Hematopoietic multipotent progenitor cell treated with erythropoietin and hydrocortisone succinate and interleukin-3 and kit ligand, for 6 days (in vitro differentiated cells): ENCODE measurements at regions not wholly inside any gene's neighbourhood (a gene's known extent, or its start where the extent isn't known, plus 50 kb on each side); places are given as distances from the start of the nearest gene placed in this dataset.

Experiments
- DNase-seq: peaks from one replicate; pipeline ENCODE4 v3.0.0-alpha.2; 2015

GRCh38 chr9:13378154-13378553 is 98.7 kb upstream of the MPDZ start:
- no peak for DNase-seq

- DNase-seq, result no peak
Measured at GRCh38 chr9:13377171-13377925, 97.9 kb upstream of the MPDZ start.

- no peak for DNase-seq
Measured at GRCh38 chr9:13372510-13372909, 93.0 kb upstream of the MPDZ start.

- no peak for DNase-seq
Measured at GRCh38 chr9:13369431-13369830, 89.9 kb upstream of the MPDZ start.

- no peak for DNase-seq
Measured at GRCh38 chr9:13367784-13368183, 88.3 kb upstream of the MPDZ start.

- DNase-seq, result no peak
Measured at GRCh38 chr9:13364271-13365000, 84.9 kb upstream of the MPDZ start.

- no peak for DNase-seq
Measured at GRCh38 chr9:13361076-13361475, 81.6 kb upstream of the MPDZ start.

GRCh38 chr9:13360188-13360587 is 80.7 kb upstream of the MPDZ start:
- DNase-seq, result no peak

GRCh38 chr9:13358128-13358527 is 78.6 kb upstream of the MPDZ start:
- no peak for DNase-seq

GRCh38 chr9:13354733-13355132 is 75.2 kb upstream of the MPDZ start:
- DNase-seq, result no peak

- DNase-seq, result no peak
Measured at GRCh38 chr9:13352451-13352979, 73.0 kb upstream of the MPDZ start.

GRCh38 chr9:13351778-13352386 is 72.4 kb upstream of the MPDZ start:
- DNase-seq, result peak; percentile 65

GRCh38 chr9:13332571-13332970 is 53.1 kb upstream of the MPDZ start:
- no peak for DNase-seq

- no peak for DNase-seq
Measured at GRCh38 chr9:13331320-13331719, 51.8 kb upstream of the MPDZ start.

- DNase-seq, result no peak
Measured at GRCh38 chr9:13330396-13331004, 51.0 kb upstream of the MPDZ start.
